GM18502 (cell line): ENCODE measurements at regions not wholly inside any gene's neighbourhood (a gene's known extent, or its start where the extent isn't known, plus 50 kb on each side); places are given as distances from the start of the nearest gene placed in this dataset.
A peak's percentile ranks its signal among the peaks of the same experiment; 100 is the strongest.
"Not testable (repeated sequence)": the region's sequence is repeated elsewhere in the genome, so short reads cannot be mapped to it uniquely, and the experiment has no call there.

Experiments
- ATAC-seq: cut with Tn5 transposase; IDR thresholded peaks from one replicate; pipeline ENCODE4 v1.9.1; 2021; ENCODE audit warnings: mild to moderate bottlenecking; ENCODE audit not compliant: unreplicated experiment, poor library complexity

DNA sequence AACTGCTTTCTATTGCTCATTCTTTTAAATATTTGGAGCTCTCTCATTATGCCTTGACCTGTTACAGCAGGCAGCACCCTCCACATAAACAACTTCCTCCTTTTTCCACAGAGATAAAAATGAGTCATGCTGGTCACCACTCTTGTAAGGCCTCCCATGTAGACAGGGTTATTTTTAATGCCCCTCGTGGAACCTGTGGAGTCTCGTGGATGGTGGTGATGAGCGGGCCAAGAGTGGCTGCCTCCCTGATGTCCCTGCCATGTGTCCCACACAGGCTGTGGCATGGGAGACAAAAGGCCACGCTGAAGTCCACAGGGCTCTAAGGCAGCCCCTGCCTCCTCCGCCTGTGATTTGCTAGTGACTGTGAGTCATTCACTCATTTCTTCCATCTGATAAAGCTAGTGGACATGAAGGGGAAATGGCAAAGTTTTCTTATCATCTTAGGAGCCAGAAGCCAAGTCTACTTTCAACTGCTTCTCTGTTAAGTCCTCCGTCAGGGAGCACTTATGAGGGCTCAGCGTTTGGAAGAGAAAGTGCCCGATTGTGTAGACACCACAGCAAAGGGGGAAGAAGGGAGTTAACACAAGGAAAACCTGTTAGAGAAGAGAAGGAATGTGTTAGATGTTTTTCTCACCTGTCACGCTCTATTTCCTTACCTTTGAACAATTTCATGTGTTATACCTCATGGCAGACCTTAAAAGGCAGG is 121.6 kb upstream of the FAT1 start:
- ATAC-seq = no peak

GRCh38 chr4:186846426-186846825 is 122.8 kb upstream of the FAT1 start:
- ATAC-seq = no peak

GRCh38 chr4:186847429-186848131 is 123.9 kb upstream of the FAT1 start:
- not testable (repeated sequence) for ATAC-seq

DNA sequence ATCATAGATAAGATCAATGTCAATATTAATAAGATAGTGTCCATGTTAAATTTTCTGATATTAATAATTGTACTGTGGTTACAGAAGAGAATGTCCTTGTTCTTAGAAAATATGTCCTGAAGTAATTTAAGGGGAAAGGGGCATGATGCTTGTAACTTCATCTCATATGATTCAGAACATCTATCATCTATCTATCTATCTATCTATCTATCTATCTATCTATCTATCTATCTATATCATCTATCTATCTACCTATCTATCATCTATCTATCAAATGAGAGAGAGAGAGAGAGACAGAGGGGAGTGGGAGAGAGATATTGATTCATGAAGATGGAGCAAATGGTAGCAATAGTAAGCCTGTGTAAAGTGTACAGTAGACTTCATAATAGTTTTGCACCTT is 124.8 kb upstream of the FAT1 start:
- no peak for ATAC-seq

DNA sequence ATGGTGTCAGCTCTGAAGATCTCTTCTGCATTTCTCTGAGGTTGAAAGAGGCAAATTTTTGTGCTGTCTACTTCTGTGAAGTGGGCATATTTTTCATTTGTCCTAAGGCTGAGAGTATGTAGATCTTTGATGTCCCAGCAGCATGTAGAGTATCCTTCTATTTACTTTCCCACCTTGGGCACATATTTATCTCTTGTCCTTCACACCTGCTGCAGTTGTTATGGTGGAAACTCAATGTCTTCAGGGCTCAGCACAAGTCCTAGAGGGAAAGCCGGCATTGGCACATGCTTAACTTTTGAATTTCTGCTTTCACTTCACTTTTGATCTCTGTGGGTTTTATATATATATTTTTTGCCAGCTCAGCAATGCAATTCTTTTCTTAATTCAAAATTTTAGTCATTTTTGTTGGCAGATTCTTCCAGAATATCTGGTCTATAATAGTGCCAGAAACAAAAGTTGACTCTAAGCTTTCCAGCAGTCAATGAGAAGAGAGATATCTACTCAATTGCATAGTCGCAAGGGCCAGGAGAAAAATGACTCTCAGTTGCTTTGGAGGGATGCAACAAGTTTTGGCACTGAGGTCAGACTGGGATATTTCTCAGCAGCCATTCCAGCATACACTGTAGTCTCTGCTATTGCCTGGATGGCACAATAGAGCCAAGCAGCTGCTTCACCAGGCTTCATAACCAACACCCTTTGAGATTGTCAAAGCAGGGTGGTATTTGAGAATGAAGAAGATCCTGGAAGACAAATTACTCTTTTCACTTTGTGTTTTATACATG is 127.8 kb upstream of the FAT1 start:
- ATAC-seq = no peak

DNA sequence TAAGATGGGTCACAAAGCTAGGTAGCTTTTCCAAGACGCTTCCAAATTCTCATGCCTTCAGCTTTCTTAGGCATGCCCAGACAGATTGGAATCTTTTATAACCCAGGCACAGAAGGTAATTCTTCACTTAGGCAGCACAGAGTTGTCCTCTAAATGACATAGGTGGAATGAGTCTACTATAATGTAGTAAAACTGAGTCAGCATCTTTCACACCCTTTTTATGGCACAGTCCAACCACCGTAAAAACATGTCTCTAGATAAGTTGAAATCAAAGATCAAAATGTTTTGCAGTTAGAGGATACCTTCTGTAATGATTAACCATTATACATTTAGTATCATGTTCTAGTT is 128.4 kb upstream of the FAT1 start:
- ATAC-seq = no peak

DNA sequence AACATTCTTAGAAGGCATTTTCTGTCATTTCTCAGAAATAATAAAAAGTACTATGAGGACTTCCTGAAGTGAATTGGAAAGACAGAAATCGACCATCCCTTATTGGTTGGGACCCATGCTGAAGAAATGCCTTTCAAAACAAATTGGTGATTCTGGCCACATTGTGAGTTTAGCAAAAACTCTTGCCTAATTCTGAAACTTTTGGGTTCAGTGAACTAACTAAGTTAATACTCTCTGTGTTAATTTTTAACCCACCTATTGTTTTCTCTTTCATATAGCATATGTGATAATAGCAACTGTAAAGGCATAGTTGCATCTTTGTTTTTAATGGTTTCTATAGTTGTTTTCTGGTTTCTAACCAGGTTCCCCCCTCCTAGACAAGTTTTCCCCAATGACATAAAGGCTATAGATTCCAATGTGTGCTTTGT is 129.3 kb upstream of the FAT1 start:
- peak; percentile 72 for ATAC-seq

- ATAC-seq = no peak
Observed at GRCh38 chr4:186854256-186854655, 130.6 kb upstream of the FAT1 start.

DNA sequence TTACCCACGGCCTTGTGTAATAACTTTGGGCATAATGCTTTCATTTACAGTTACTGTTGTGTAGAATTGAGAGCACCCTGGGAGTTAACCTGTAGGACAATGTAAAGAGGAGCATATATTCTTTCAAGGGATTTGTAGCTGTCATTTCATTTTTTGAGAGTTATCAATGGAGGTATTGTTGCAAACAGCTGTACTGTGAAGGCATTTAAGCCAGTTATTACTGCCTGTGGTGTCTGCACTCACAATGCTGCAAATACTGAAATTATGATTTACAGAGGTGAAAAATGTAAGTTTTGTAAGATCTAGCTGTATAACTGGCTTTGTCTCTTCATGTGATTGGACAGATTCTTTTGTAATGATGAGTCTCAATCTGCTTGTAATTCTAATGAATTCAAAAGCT is 131.5 kb upstream of the FAT1 start:
- ATAC-seq = no peak

DNA sequence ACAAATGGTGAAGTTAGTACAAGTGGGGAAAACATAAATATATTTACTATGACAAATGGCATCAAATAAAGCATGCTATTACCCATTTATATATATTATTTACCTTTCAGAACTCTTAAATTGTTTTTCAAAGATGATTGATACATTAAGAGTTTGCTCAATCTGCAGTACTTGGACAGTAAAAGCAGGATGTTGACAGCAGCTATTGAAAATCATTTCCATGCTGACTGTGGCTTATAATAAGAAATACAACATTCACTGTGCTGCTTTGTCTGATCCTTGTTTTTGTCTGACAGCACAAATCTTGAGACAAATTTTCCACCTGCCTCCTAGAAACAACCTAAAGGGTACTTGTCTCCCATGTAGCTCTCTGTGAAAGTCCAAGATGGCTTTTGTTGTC is 134.1 kb upstream of the FAT1 start:
- no peak for ATAC-seq

DNA sequence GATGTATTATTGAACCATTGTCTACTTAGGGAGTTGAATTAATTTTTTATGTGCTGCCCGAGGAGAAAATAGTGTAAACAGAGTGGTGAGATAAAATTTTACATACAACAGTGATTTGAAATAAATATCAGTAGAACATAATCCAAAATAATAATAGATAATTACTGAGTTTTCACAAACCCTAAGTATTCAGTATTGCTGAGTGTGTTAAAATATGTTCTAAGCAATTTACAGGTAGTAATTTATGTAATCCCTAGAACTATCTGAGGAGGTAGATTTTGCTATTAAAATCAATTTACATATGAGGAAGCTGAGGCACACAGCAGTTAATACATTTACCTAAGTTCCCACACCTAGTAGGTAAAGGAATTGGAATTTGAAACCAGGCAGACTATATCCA is 134.7 kb upstream of the FAT1 start:
- ATAC-seq = no peak

GRCh38 chr4:186859420-186859819 is 135.8 kb upstream of the FAT1 start:
- no peak for ATAC-seq

- no peak for ATAC-seq
Observed at GRCh38 chr4:186861317-186861716, 137.7 kb upstream of the FAT1 start.

DNA sequence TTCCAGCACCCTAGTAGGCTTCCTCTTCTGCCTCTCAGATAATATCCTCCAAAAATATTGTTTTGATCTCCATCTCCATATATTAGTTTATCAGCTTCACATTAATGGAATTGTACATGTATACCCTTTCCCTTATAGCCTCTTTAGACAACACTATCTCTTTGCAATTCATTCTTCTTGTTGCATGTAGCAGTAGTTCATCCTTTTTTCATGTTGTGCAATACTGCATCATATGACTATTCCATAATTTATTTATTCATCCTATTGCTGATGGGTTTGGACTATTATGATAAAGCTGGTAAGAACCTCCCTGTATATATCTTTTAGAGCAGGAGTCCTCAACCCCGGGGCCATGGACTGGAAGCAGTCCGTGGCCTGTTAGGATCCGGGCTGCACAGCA is 148.2 kb upstream of the FAT1 start:
- no peak for ATAC-seq

- ATAC-seq = not testable (repeated sequence)
Observed at GRCh38 chr4:186873095-186873494, 149.4 kb upstream of the FAT1 start.

GRCh38 chr4:186875476-186875875 is 151.8 kb upstream of the FAT1 start:
- ATAC-seq = no peak

DNA sequence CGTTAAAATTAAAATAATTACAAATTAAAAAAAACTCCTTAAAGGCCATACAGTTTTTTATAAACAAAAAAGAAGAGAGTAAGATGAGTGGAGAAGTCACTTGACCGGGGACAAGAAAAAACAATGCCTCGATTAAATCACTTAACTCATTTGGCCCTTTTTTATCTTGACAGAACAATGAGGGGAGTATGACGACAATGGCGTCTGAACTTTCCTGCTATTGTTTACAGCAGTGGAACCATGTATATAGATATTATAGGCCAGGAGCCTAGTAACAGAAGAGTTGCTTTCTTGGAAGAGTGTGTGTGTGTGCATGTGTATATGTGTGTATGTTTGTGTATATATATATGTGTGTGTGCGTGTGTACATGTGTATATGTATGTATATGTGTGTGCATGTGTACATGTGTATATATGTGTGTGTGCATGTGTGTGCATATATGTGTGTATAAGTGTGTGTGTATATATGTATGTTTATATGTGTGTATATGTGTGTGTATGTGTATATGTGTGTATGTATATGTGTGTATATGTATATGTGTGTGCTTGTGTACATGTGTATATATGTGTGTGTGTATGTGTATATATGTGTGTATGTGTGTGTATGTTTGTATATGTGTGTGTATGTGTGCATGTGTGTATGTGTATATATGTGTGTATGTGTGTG is 153.4 kb upstream of the FAT1 start:
- no peak for ATAC-seq

- ATAC-seq = no peak
Observed at GRCh38 chr4:186878203-186878776, 154.6 kb upstream of the FAT1 start.

GRCh38 chr4:186881521-186882220 is 158.0 kb upstream of the FAT1 start:
- no peak for ATAC-seq

DNA sequence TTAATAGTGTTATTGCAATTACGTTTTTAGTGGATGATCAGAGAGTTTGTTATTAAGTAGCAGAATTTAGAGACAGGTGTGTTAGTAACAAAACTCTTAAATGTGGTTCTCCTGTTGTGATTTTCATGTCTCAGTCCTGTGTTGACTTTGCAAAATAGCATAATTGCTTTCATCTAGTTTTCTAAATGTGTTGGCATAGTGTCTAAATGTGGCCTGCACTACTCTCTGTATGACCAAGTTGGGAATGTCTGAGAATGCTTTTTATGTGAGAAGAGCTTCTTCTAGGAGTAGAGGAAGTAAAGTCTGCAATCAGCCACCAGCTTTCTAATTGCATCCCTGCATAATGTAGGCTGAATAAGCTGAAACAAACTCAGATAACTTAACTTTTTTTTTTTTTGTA is 158.6 kb upstream of the FAT1 start:
- ATAC-seq = no peak
